GM12891 (cell line): ENCODE measurements at regions not wholly inside any gene's neighbourhood (a gene's known extent, or its start where the extent isn't known, plus 50 kb on each side); places are given as distances from the start of the nearest gene placed in this dataset.

Source experiments
- DNase-seq: peaks from one replicate; pipeline ENCODE4 v3.0.0; 2011; ENCODE audit warnings: low spot score; ENCODE audit not compliant: insufficient read length
- FAIRE-seq: peaks from 2 replicates; lab custom pipeline; 2011; peaks lifted over from hg19 to GRCh38; lab: Jason Lieb, UNC
- PAX5 ChIP-seq: IDR thresholded peaks from 2 replicates; pipeline ENCODE4 v1.6.1; 2011; ENCODE audit warnings: low read length, moderate library complexity, mild to moderate bottlenecking; ENCODE audit not compliant: insufficient read depth, severe bottlenecking
- POLR2A ChIP-seq: IDR thresholded peaks from 2 replicates; pipeline ENCODE4 v1.6.1; 2011; ENCODE audit warnings: low read depth, low read length, control low read depth
- POLR2AphosphoS5 ChIP-seq: IDR thresholded peaks from 2 replicates; pipeline ENCODE4 v1.6.1; 2011; ENCODE audit warnings: low read depth, low read length, control low read depth
- POU2F2 ChIP-seq: IDR thresholded peaks from 2 replicates; pipeline ENCODE4 v1.6.1; 2011; ENCODE audit warnings: low read depth, mild to moderate bottlenecking, control low read depth, low read length, moderate library complexity
- SPI1 ChIP-seq: IDR thresholded peaks from 2 replicates; pipeline ENCODE4 v1.6.1; 2011; ENCODE audit warnings: low read depth, low read length, control low read depth
- TAF1 ChIP-seq: IDR thresholded peaks from 2 replicates; pipeline ENCODE4 v1.6.1; 2011; ENCODE audit warnings: low read depth, low read length, control low read depth

DNA sequence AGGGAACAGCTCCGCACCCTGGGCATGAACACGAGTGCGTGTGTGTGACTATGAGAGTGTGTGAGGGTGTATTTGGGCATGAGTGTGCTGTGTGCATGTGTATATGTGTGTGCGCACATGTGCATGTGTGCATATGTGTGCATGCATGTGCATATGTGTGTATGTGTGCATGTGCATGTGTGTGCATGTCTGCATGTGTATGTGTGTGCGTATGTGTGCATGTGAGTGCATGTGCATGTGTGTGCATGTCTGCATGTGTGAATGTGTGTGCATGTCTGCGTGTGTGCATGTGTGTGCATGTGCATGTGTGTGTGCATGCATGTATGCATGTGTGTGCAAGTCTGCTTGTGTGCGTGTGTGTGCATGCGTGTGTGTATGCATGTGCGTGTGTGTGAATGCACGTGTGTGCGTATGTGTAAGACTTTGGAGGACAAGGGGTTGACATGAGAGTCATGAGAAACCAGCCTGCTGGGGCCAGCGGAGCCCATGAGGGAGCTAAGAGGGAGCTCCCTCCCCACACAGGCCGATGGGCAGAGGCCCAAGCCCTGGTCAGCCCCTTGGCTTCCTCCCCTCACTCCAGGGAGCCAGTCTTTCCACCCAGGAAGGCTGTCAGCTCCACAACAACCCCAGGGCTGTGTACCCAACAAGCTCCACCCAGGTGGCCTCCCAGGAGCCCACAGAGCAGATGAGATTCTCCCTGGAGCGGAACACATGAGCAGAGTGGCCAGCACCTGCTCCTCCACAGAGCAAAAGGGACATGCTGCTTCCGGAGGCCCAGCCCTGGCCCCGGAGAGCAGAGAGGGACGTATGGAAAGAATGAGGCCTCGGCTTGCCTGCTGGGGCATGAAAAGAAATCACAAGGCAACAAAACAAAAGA, 142.5 kb upstream of the PPP2R2D start:
- no peak for DNase-seq
- TF ChIP-seq SPI1 = no peak
- TF ChIP-seq PAX5 = no peak
- TF ChIP-seq POLR2AphosphoS5 = no peak
- no peak for TF ChIP-seq TAF1
- peak; percentile 57 for FAIRE-seq

DNA sequence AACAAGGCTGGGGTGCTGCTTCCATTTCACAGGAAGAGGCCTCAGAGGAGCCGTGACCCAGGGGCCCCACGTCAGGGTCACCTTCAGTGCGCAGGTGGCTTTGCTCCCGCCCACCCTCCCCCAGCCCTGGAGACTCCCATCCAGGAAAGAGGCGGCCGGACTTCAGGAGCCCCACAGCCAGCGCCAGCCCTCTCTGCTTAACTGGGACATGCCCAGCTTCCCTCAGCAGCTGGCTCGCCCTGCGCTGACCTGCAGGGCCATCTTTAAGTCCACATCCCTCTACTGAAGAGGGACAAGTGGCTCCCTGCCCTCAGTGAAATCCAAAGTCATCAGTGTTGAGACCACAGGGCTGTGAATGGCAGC, 141.9 kb upstream of the PPP2R2D start:
- TF ChIP-seq POU2F2 (no peak), POLR2A (no peak), PAX5 (no peak), TAF1 (no peak), POLR2AphosphoS5 (no peak), SPI1 (no peak)
- no peak for DNase-seq
- FAIRE-seq = no peak

DNA sequence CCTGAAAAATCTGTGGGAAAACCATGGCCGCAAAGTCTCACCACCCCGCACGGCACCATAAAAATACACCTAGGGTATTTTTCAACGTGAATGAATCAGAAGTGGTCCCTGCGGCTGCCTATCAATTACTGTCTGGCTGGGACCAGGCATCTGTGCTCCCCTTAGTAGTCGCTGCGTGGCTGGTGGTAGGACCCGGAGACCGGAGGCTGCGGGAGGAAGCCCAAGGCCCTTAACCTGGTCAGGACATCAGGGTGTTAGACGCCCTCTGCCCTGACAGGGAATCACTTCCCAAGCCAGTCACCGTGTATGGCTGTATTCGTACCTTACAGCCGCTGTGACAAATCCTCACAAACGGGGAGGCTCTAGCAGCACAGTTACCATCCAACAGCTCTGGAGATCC, 141.5 kb upstream of the PPP2R2D start:
- no peak for TF ChIP-seq PAX5
- no peak for TF ChIP-seq POLR2A
- TF ChIP-seq POLR2AphosphoS5 = no peak
- TF ChIP-seq TAF1 = no peak
- FAIRE-seq = no peak
- no peak for DNase-seq

DNA sequence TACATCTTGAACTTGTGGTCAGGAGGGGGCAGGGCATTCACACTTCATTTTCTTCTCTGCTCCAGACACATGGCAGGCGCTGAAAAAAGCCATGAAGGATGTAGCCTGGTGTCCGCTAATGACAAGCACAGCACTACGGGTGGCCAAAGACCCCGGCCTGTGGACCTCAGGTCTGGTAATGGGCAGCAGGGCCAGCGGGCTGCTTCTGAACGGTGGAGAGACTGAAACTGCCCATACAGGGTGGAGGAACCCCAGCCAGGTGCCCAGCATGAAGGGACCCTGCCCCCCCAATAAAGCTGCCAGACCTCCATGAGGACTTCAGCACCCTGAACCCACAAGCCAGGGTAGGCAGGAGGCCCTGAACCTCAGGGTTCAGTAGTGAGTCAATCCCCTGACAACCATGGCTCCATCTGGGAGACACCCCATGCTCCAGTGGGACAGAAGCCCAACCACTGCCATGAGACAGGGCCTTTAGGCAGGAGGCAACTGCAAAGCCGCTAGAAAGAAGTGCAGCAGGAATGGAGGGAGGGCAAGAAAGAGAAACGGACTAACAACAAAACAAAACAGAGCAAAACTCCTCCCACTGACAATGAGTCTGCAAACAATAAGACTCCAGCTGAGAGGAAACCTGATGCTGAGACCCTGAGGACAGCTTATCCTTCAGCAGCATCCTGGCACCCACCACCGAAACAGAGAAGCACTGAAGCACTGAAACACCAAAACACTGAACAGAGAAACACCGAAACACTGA, 140.2 kb upstream of the PPP2R2D start:
- DNase-seq (no peak), FAIRE-seq (no peak)
- TF ChIP-seq SPI1 = no peak
- no peak for TF ChIP-seq PAX5
- TF ChIP-seq POLR2AphosphoS5 = no peak
- TF ChIP-seq TAF1 = no peak
- no peak for TF ChIP-seq POLR2A
- no peak for TF ChIP-seq POU2F2

DNA sequence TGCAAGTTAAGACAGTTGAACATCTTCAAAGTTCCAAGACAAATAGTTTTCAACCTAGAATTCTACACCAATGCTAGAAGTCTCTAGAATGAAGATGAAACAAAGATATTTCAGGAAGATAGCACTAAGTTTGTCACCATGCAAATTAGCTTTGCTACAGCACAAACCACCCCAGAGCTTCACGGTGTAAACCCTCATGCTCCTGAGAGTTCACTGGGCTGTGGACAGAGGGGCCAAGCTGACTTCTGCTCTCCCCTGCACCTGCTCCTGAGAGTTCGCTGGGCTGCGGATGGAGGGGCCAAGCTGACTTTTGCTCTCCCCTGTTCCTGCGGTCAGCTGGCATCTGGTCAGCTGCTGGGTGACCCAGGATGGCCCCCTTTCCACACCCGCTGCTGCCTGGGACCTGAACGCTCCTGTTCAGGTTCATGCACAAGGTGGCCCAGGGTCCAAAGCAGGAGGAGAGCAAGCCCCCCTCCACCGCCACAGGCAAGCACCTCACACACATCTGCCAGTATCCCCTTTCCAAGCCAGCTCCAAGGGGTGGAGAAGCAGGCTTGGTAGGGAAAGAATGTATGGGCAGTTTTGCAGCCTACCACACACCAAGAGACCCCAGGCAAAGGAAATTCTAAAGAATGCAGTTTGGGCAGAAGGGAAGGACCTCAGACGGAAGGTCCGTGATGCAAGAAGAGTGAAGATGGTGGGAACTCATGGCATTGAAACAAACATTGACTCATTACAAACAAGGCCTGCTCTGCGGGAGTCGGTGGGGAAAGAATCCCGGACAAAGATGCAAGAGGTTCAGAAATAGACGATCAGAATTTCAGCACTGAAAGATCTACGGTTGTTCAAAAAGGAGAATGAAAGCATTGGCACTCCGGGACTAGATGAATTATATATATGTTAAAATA, 137.8 kb upstream of the PPP2R2D start:
- FAIRE-seq (no peak), DNase-seq (no peak)
- TF ChIP-seq PAX5 (no peak), POU2F2 (no peak)

GRCh38 chr10:131764929-131765328, 135.9 kb upstream of the PPP2R2D start:
- no peak for FAIRE-seq
- TF ChIP-seq POLR2A = no peak
- TF ChIP-seq SPI1 = no peak
- no peak for TF ChIP-seq TAF1
- no peak for DNase-seq

GRCh38 chr10:131766096-131766495, 134.7 kb upstream of the PPP2R2D start:
- DNase-seq (no peak), FAIRE-seq (no peak)
- TF ChIP-seq TAF1 (no peak), POLR2A (no peak), SPI1 (no peak), POU2F2 (no peak), POLR2AphosphoS5 (no peak), PAX5 (no peak)

DNA sequence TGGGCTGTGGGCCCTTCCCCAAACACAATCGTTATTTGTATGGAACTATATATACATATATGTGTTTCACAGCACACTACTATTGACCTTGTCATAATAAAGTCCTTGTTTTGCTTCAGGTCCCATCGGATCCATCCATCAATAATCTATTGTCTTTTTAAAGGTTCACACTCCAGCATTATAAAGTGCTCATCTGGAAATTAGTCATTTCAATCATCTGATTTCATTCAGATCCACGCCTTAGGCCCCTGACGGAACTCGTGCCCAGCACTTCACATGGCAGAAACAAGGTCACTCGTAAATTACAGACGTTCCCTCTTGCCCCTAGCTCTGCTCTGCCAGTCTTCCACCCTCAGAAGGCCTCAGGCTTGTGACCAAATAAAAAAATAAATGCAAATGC, 133.1 kb upstream of the PPP2R2D start:
- DNase-seq = no peak
- FAIRE-seq = no peak
- TF ChIP-seq PAX5 = no peak
- TF ChIP-seq SPI1 = no peak
- no peak for TF ChIP-seq POLR2A
- TF ChIP-seq TAF1 = no peak
- no peak for TF ChIP-seq POU2F2
- TF ChIP-seq POLR2AphosphoS5 = no peak

DNA sequence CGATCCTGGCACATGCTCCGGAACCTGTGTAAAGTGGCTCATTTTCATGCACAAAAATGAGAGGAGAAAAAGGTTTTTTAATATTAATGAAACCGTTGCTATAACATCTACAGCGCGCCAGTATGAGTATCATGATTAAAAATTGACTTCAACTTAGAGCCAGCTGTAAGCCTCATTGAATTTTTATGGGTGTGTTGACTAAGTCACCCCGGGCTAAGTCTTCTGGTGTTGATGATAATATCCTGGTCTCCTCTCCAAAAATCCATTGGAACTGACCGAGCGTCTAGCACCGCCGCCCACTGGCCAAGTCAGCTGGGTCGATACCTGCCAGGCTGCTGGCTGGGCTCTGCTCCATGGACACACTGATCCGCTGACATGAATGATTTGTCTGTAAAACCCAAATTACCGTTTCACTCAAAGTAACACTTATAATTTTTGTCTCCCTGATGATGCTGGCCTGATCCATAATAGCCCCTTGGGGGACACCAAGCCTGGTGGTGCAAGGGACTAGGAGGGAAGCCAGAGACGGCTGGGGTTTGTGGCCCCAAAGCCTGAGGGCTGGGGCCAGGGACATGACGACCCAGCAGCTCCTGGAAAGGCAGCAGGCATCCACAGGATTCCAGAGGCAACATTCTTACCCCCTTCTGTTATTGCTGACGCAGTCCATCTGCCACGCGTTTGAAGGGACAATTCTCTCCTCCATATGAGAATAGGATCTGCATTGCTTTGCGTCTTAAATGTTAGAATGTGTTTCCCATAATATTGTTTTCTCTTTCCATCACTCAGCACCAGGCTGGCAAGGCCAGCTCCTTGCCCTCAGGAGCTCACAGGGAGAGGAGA, 131.0 kb upstream of the PPP2R2D start:
- FAIRE-seq (no peak), DNase-seq (no peak)
- TF ChIP-seq POLR2AphosphoS5 = no peak
- no peak for TF ChIP-seq TAF1
